ENCODE measurements at regions not wholly inside any gene's neighbourhood (a gene's known extent, or its start where the extent isn't known, plus 50 kb on each side); places are given as distances from the start of the nearest gene placed in this dataset.

- no peak for DNase-seq (ENCODE audit: low spot score)
- no peaks in the 10 kb centered on the region for H3K36me3 ChIP-seq
- H3K79me2 ChIP-seq (ENCODE audit: low read depth) = no peaks in the 10 kb centered on the region
- no peaks in the 10 kb centered on the region for H3K27me3 ChIP-seq
- H3K9me3 Mint-ChIP-seq = peaks cover 3% of the 10 kb centered on the region
- no peak overlapping the region for H3K4me3 Mint-ChIP-seq
- no peak overlapping the region for H3K9ac ChIP-seq
- H3K27me3 Mint-ChIP-seq (ENCODE audit: insufficient read depth, low read depth) = peaks cover 2% of the 10 kb centered on the region
- no peak for TF ChIP-seq EZH2phosphoT487 (IDR thresholded peaks at IDR 0.05)
- no peak for TF ChIP-seq CTCF (IDR thresholded peaks at IDR 0.05)
- TF ChIP-seq EZH2 (IDR thresholded peaks at IDR 0.05) = no peak
- no peak overlapping the region for H3K27ac Mint-ChIP-seq
- peaks cover 27% of the 10 kb centered on the region for H3K4me1 ChIP-seq
- H3K4me1 Mint-ChIP-seq = peaks cover 35% of the 10 kb centered on the region
- H2AFZ ChIP-seq (replicated peaks) = no peak overlapping the region
- no peaks in the 10 kb centered on the region for H3K9me3 ChIP-seq (ENCODE audit: low read depth)
- H3K4me3 ChIP-seq = no peak overlapping the region
- H3K27ac ChIP-seq = no peak overlapping the region
- no peaks in the 10 kb centered on the region for H3K36me3 Mint-ChIP-seq
- H3K4me2 ChIP-seq = no peak overlapping the region
- H3F3A ChIP-seq (ENCODE audit: low read depth) = no peaks in the 10 kb centered on the region
- no peaks in the 10 kb centered on the region for H4K20me1 ChIP-seq (ENCODE audit: low read depth)
Observed at GRCh38 chr10:25815999-25816768, 117.8 kb upstream of the MYO3A start.

DNA sequence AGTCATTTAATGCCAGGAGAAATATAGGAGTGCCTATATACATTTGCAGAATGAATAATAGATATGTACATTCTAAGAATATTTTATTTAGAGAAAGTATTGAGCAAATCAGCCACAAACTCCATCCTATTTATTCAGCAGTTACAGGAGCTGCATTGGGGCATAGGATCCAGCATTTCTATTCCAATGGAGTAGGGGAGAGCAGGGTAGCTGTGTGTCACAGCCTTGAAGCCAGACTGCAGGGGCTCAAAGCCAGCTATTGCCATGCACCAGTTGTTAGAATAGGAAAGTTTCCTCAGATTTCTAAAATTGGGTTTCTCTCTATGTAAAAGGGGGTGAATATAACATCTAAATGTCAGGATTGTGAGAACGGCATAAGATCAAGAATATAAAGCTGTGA is 116.8 kb upstream of the MYO3A start:
- no peak overlapping the region for H3K27ac ChIP-seq
- no peak overlapping the region for H2AFZ ChIP-seq (replicated peaks)
- peaks cover 5% of the 10 kb centered on the region for H3K9me3 Mint-ChIP-seq

DNA sequence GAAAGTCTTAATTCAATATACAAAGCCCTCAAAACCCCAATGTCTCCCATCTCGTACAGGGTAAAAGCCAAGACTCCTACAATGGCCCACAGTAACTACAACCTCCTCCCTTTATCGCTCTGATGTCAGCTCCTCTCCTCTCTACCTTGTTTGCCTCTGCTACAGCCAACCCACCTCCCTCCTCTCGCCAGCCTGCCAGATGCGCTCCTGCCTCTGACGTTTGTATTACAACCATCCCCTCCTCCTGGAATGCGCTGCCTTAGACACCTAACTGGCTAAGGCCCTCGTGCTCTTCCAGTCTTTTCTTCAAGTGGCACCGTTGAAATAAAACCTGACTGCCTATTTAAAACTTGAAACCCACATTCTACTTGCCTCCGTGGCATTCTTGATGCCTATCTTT is 115.3 kb upstream of the MYO3A start:
- H2AFZ ChIP-seq (replicated peaks) = peak overlapping the region; percentile 15
- DNase-seq (ENCODE audit: low spot score) = peak; percentile 74
- no peaks in the 10 kb centered on the region for H3F3A ChIP-seq (ENCODE audit: low read depth)
- no peaks in the 10 kb centered on the region for H3K36me3 Mint-ChIP-seq
- H3K36me3 ChIP-seq = no peaks in the 10 kb centered on the region
- H3K27me3 Mint-ChIP-seq (ENCODE audit: insufficient read depth, low read depth) = peaks cover 3% of the 10 kb centered on the region
- no peaks in the 10 kb centered on the region for H3K27me3 ChIP-seq
- no peak overlapping the region for H3K9ac ChIP-seq
- no peak overlapping the region for H3K27ac Mint-ChIP-seq
- H3K4me2 ChIP-seq = peak overlapping the region; percentile 29
- peaks cover 36% of the 10 kb centered on the region for H3K4me1 Mint-ChIP-seq
- H3K4me3 ChIP-seq = no peak overlapping the region
- H3K4me1 ChIP-seq = peaks cover 27% of the 10 kb centered on the region
- TF ChIP-seq CTCF (IDR thresholded peaks at IDR 0.05) (no peak), EZH2phosphoT487 (IDR thresholded peaks at IDR 0.05) (no peak), EZH2 (IDR thresholded peaks at IDR 0.05) (no peak)
- no peaks in the 10 kb centered on the region for H3K79me2 ChIP-seq (ENCODE audit: low read depth)
- no peak overlapping the region for H3K27ac ChIP-seq
- no peaks in the 10 kb centered on the region for H4K20me1 ChIP-seq (ENCODE audit: low read depth)
- H3K9me3 Mint-ChIP-seq = peaks cover 5% of the 10 kb centered on the region
- no peak overlapping the region for H3K4me3 Mint-ChIP-seq
- H3K9me3 ChIP-seq (ENCODE audit: low read depth) = no peaks in the 10 kb centered on the region

More for the DNA sequence above, 116.8 kb upstream of the MYO3A start:
- peaks cover 27% of the 10 kb centered on the region for H3K4me1 ChIP-seq
- H3K27me3 ChIP-seq = no peaks in the 10 kb centered on the region
- Mint-ChIP-seq H3K4me3 (no peak overlapping the region), H3K36me3 (no peaks in the 10 kb centered on the region), H3K27me3 (ENCODE audit: insufficient read depth, low read depth) (peaks cover 3% of the 10 kb centered on the region), H3K4me1 (peaks cover 36% of the 10 kb centered on the region), H3K27ac (no peak overlapping the region)
- no peaks in the 10 kb centered on the region for H3K36me3 ChIP-seq
- H3K9me3 ChIP-seq (ENCODE audit: low read depth) = no peaks in the 10 kb centered on the region
- H3F3A ChIP-seq (ENCODE audit: low read depth) = no peaks in the 10 kb centered on the region
- no peak overlapping the region for H3K4me2 ChIP-seq
- no peak overlapping the region for H3K4me3 ChIP-seq
- H4K20me1 ChIP-seq (ENCODE audit: low read depth) = no peaks in the 10 kb centered on the region
- no peaks in the 10 kb centered on the region for H3K79me2 ChIP-seq (ENCODE audit: low read depth)
- DNase-seq (ENCODE audit: low spot score) = no peak
- TF ChIP-seq CTCF (IDR thresholded peaks at IDR 0.05) = no peak
- TF ChIP-seq EZH2phosphoT487 (IDR thresholded peaks at IDR 0.05) = no peak
- no peak for TF ChIP-seq EZH2 (IDR thresholded peaks at IDR 0.05)
- H3K9ac ChIP-seq = no peak overlapping the region

Measured in neural progenitor cell (in vitro differentiated cells).